Smooth muscle cell (in vitro differentiated cells): ENCODE measurements at regions not wholly inside any gene's neighbourhood (a gene's known extent, or its start where the extent isn't known, plus 50 kb on each side); places are given as distances from the start of the nearest gene placed in this dataset.

Experiments used
- DNase-seq: peaks from one replicate; lab custom pipeline; 2025; ENCODE audit not compliant: unreplicated experiment; lab: John Stamatoyannopoulos, UW
- H2AFZ ChIP-seq: fragments of 200-600 bp; sonication (generic); 2 replicates; pipeline ENCODE4 v1.6.0; 2016; ENCODE audit warnings: antibody characterized with exemption, low read depth, mild to moderate bottlenecking
- H3F3A ChIP-seq: fragments of 200-600 bp; sonication (generic); 2 replicates; pipeline ENCODE4 v1.6.0; 2017; ENCODE audit warnings: antibody characterized with exemption, low read depth
- H3K27ac ChIP-seq: fragments of 200-600 bp; sonication (generic); 2 replicates; pipeline ENCODE4 v1.5.1; 2016; ENCODE audit warnings: low read depth, mild to moderate bottlenecking
- H3K27me3 ChIP-seq: fragments of 200-600 bp; sonication (generic); 2 replicates; pipeline ENCODE4 v1.6.1; 2016; ENCODE audit warnings: low read depth, mild to moderate bottlenecking
- H3K36me3 ChIP-seq: fragments of 200-600 bp; sonication (generic); 2 replicates; pipeline ENCODE4 v1.5.1; 2016; ENCODE audit warnings: low read depth
- H3K4me1 ChIP-seq: fragments of 200-600 bp; sonication (generic); 2 replicates; pipeline ENCODE4 v1.5.1; 2016; ENCODE audit warnings: low read depth
- H3K4me2 ChIP-seq: fragments of 200-600 bp; sonication (generic); 2 replicates; pipeline ENCODE4 v1.6.0; 2016; ENCODE audit warnings: mild to moderate bottlenecking
- H3K4me3 ChIP-seq: fragments of 200-600 bp; sonication (generic); 2 replicates; pipeline ENCODE4 v1.5.1; 2016; ENCODE audit warnings: mild to moderate bottlenecking
- H3K79me2 ChIP-seq: fragments of 200-600 bp; sonication (generic); 2 replicates; pipeline ENCODE4 v1.6.0; 2016; ENCODE audit warnings: low read depth, mild to moderate bottlenecking
- H3K9ac ChIP-seq: fragments of 200-600 bp; sonication (generic); 2 replicates; pipeline ENCODE4 v1.6.0; 2016; ENCODE audit warnings: low read depth
- H3K9me3 ChIP-seq: fragments of 200-600 bp; sonication (generic); replicated peaks from 2 replicates; pipeline ENCODE4 v1.5.1; 2016; ENCODE audit warnings: low read depth
- H4K20me1 ChIP-seq: fragments of 200-600 bp; sonication (generic); 2 replicates; pipeline ENCODE4 v1.6.0; 2016; ENCODE audit warnings: low read depth
- WGBS: methylation state at CpG from one replicate; pipeline ENCODE4 v1.1.7; 2016; ENCODE audit warnings: low lambda C conversion rate; 5-methylcytosine and 5-hydroxymethylcytosine counted together
- TF ChIP-seq, protein P1 (sequence below): fragments of 200-600 bp; sonication (generic); IDR thresholded peaks from 2 replicates; pipeline ENCODE4 v1.5.1; 2017; ENCODE audit warnings: borderline replicate concordance, mild to moderate bottlenecking, antibody characterized with exemption; ENCODE audit not compliant: insufficient read depth, poor library complexity, severe bottlenecking

- H3K27me3 ChIP-seq, result no peaks in the 10 kb centered on the region
- no peaks in the 10 kb centered on the region for H3K9me3 ChIP-seq
- TF ChIP-seq, protein P1, sequence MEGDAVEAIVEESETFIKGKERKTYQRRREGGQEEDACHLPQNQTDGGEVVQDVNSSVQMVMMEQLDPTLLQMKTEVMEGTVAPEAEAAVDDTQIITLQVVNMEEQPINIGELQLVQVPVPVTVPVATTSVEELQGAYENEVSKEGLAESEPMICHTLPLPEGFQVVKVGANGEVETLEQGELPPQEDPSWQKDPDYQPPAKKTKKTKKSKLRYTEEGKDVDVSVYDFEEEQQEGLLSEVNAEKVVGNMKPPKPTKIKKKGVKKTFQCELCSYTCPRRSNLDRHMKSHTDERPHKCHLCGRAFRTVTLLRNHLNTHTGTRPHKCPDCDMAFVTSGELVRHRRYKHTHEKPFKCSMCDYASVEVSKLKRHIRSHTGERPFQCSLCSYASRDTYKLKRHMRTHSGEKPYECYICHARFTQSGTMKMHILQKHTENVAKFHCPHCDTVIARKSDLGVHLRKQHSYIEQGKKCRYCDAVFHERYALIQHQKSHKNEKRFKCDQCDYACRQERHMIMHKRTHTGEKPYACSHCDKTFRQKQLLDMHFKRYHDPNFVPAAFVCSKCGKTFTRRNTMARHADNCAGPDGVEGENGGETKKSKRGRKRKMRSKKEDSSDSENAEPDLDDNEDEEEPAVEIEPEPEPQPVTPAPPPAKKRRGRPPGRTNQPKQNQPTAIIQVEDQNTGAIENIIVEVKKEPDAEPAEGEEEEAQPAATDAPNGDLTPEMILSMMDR, result no peak
- H3K9ac ChIP-seq, result no peak overlapping the region
- no peaks in the 10 kb centered on the region for H3K4me1 ChIP-seq
- H3K27ac ChIP-seq, result no peak overlapping the region
- no peak for DNase-seq
- H3K4me2 ChIP-seq, result no peak overlapping the region
- no peaks in the 10 kb centered on the region for H3K79me2 ChIP-seq
- no peaks in the 10 kb centered on the region for H4K20me1 ChIP-seq
- no peaks in the 10 kb centered on the region for H3K36me3 ChIP-seq
- no peak overlapping the region for H2AFZ ChIP-seq
- WGBS, result 96% methylated on average over 1 of the region's 1 CpG
- H3K4me3 ChIP-seq, result no peak overlapping the region
- H3F3A ChIP-seq, result no peaks in the 10 kb centered on the region
These were observed 98.0 kb upstream of the FSIP2 start for GRCh38 chr2:185640588-185640987.

DNA sequence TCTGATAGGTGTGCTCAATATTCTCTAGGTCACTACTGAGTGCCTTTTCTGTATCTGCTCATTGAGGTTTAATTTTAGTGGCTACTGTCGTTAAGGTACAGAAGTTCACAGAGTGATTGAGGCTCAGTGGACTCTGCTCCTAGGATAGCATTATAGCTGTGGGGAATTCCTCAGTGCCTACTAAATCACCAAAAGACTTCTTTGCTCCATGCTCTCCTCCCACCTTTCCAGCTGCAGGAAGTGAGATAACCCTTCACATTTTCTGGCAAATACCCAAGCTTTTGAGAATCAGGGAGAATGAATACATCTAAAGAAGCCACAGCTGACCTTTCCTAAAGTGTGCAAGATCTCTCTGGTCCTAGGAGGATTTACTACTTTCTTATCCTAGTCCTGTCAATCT is 95.2 kb upstream of the FSIP2 start:
- Histone ChIP-seq H3F3A (no peaks in the 10 kb centered on the region), H3K79me2 (no peaks in the 10 kb centered on the region), H3K36me3 (no peaks in the 10 kb centered on the region), H3K27me3 (no peaks in the 10 kb centered on the region), H3K4me3 (no peak overlapping the region), H3K4me1 (no peaks in the 10 kb centered on the region), H2AFZ (no peak overlapping the region), H3K9ac (no peak overlapping the region), H3K4me2 (no peak overlapping the region), H3K9me3 (no peaks in the 10 kb centered on the region), H3K27ac (no peak overlapping the region), H4K20me1 (no peaks in the 10 kb centered on the region)
- 48% methylated on average over 1 of the region's 1 CpG for WGBS
- no peak for DNase-seq
- TF ChIP-seq, protein P1, result no peak

- Histone ChIP-seq H3K79me2 (no peaks in the 10 kb centered on the region), H3K36me3 (no peaks in the 10 kb centered on the region), H3K4me2 (no peak overlapping the region), H3K4me3 (no peak overlapping the region), H3K9me3 (no peaks in the 10 kb centered on the region), H4K20me1 (no peaks in the 10 kb centered on the region), H3F3A (no peaks in the 10 kb centered on the region), H3K9ac (no peak overlapping the region), H3K4me1 (no peaks in the 10 kb centered on the region), H2AFZ (no peak overlapping the region), H3K27me3 (no peaks in the 10 kb centered on the region), H3K27ac (no peak overlapping the region)
- no peak for DNase-seq
- TF ChIP-seq, protein P1, result no peak
- 91% methylated on average over 3 of the region's 3 CpGs for WGBS
These were observed 93.8 kb upstream of the FSIP2 start for GRCh38 chr2:185644828-185645227.

- H3K27ac ChIP-seq, result no peak overlapping the region
- no peak overlapping the region for H3K4me2 ChIP-seq
- TF ChIP-seq, protein P1, result no peak
- 86% methylated on average over 1 of the region's 1 CpG for WGBS
- no peak overlapping the region for H3K4me3 ChIP-seq
- no peaks in the 10 kb centered on the region for H3F3A ChIP-seq
- DNase-seq, result no peak
- no peaks in the 10 kb centered on the region for H3K9me3 ChIP-seq
- H4K20me1 ChIP-seq, result no peaks in the 10 kb centered on the region
- H3K27me3 ChIP-seq, result no peaks in the 10 kb centered on the region
- H3K9ac ChIP-seq, result no peak overlapping the region
- H3K36me3 ChIP-seq, result no peaks in the 10 kb centered on the region
- H3K4me1 ChIP-seq, result no peaks in the 10 kb centered on the region
- no peaks in the 10 kb centered on the region for H3K79me2 ChIP-seq
- no peak overlapping the region for H2AFZ ChIP-seq
These were observed 93.1 kb upstream of the FSIP2 start for GRCh38 chr2:185645529-185645928.
